ENCODE measurements at regions not wholly inside any gene's neighbourhood (a gene's known extent, or its start where the extent isn't known, plus 50 kb on each side); places are given as distances from the start of the nearest gene placed in this dataset.

GRCh38 chr5:133841831-133842750 lies 126.3 kb downstream of the C5orf15 start:
- H3K4me3 ChIP-seq (ENCODE audit: low read depth, low read length): no peak overlapping the region
- no peak overlapping the region for H3K27ac ChIP-seq
- H3K36me3 ChIP-seq: no peaks in the 10 kb centered on the region
- no peaks in the 10 kb centered on the region for H3K27me3 ChIP-seq (ENCODE audit: insufficient read depth, low read depth, severe bottlenecking)
- TF ChIP-seq CTCF (IDR thresholded peaks at IDR 0.05; ENCODE audit: low read depth, low read length): no peak
- DNase-seq: no peak
- no peaks in the 10 kb centered on the region for H3K9me3 ChIP-seq (ENCODE audit: severe bottlenecking)

- Histone ChIP-seq H3K36me3 (no peaks in the 10 kb centered on the region), H3K9me3 (ENCODE audit: severe bottlenecking) (no peaks in the 10 kb centered on the region), H3K27ac (no peak overlapping the region), H3K4me3 (ENCODE audit: low read depth, low read length) (no peak overlapping the region), H3K27me3 (ENCODE audit: insufficient read depth, low read depth, severe bottlenecking) (no peaks in the 10 kb centered on the region)
- no peak for TF ChIP-seq CTCF (IDR thresholded peaks at IDR 0.05; ENCODE audit: low read depth, low read length)
- DNase-seq: no peak
Observed at GRCh38 chr5:133840168-133840567, 128.3 kb downstream of the C5orf15 start.

- no peak for TF ChIP-seq CTCF (IDR thresholded peaks at IDR 0.05; ENCODE audit: low read depth, low read length)
- Histone ChIP-seq H3K27me3 (ENCODE audit: insufficient read depth, low read depth, severe bottlenecking) (no peaks in the 10 kb centered on the region), H3K36me3 (no peaks in the 10 kb centered on the region), H3K4me3 (ENCODE audit: low read depth, low read length) (no peak overlapping the region), H3K27ac (no peak overlapping the region), H3K9me3 (ENCODE audit: severe bottlenecking) (no peaks in the 10 kb centered on the region)
- DNase-seq: no peak
Observed at GRCh38 chr5:133839721-133840120, 128.7 kb downstream of the C5orf15 start.

- Histone ChIP-seq H3K9me3 (ENCODE audit: severe bottlenecking) (no peaks in the 10 kb centered on the region), H3K4me3 (ENCODE audit: low read depth, low read length) (no peak overlapping the region), H3K27me3 (ENCODE audit: insufficient read depth, low read depth, severe bottlenecking) (no peaks in the 10 kb centered on the region), H3K36me3 (no peaks in the 10 kb centered on the region), H3K27ac (no peak overlapping the region)
- TF ChIP-seq CTCF (IDR thresholded peaks at IDR 0.05; ENCODE audit: low read depth, low read length): no peak
- DNase-seq: no peak
Observed at GRCh38 chr5:133839090-133839489, 129.3 kb downstream of the C5orf15 start.

- no peaks in the 10 kb centered on the region for H3K36me3 ChIP-seq
- H3K27me3 ChIP-seq (ENCODE audit: insufficient read depth, low read depth, severe bottlenecking): no peaks in the 10 kb centered on the region
- no peaks in the 10 kb centered on the region for H3K9me3 ChIP-seq (ENCODE audit: severe bottlenecking)
- no peak overlapping the region for H3K4me3 ChIP-seq (ENCODE audit: low read depth, low read length)
- TF ChIP-seq CTCF (IDR thresholded peaks at IDR 0.05; ENCODE audit: low read depth, low read length): no peak
- no peak for DNase-seq
- H3K27ac ChIP-seq: no peak overlapping the region
Observed at GRCh38 chr5:133838286-133838685, 130.1 kb downstream of the C5orf15 start.
